Vagina (tissue), 2 donors: ENCODE measurements at regions not wholly inside any gene's neighbourhood (a gene's known extent, or its start where the extent isn't known, plus 50 kb on each side); places are given as distances from the start of the nearest gene placed in this dataset.

Source experiments
- CTCF ChIP-seq, 3 experiments: fragments of 450-650 bp in 2 of 3; fragments of 200-600 bp in 1 of 3; sonication (generic) in 1 of 3; IDR thresholded peaks; one replicate each; pipeline ENCODE4 v1.5.1; 2017 to 2019; ENCODE audit warnings: antibody characterized with exemption in 3 of 3, mild to moderate bottlenecking in 2 of 3, moderate library complexity in 2 of 3
- POLR2A ChIP-seq, 2 donors: fragments of 450-650 bp; IDR thresholded peaks; one replicate each; pipeline ENCODE4 v1.6.1; 2017; ENCODE audit warnings: antibody characterized with exemption in 2 of 2, mild to moderate bottlenecking in 2 of 2, moderate library complexity in 2 of 2

- TF ChIP-seq CTCF (IDR thresholded peaks at IDR 0.05) (no peak), POLR2A (IDR thresholded peaks at IDR 0.05) (no peak)
Measured at GRCh38 chr4:160947653-160948052, 1216.1 kb downstream of the FSTL5 start.
